ENCODE measurements at regions not wholly inside any gene's neighbourhood (a gene's known extent, or its start where the extent isn't known, plus 50 kb on each side); places are given as distances from the start of the nearest gene placed in this dataset.

DNA sequence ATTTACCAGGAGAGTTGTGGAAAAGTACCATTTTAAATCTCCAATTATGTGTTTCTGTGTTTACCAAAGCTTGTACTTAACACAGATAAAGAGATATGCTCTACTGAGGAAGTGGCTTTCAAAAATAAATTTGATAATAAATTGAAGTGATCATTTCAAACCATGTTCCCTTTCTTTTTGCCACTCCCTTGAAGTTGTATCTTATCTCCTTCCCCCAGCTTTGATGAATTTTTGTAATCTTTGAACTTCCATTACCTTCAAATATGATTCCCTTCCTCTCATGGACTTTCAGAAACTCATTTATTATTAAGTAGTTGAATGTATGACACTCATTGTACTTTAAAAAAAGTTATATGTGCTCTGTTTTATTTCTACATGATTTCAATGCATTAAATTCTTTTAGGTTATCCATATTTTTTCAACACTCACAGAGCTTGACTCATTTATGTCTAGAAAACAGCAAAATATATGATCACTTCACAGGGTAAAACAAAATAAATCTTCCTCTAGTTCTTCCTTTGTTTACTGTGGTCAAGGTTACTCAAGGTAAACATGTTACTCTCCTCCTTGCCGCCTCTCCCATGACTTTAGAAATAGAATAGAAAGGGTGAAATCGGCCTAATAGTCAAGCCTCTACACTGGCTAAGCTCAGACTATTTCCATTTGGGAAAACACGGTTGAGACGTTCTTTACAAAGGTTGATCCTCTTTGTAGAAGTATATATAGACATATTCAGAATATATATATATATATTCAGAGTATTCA, 251.2 kb upstream of the SPRY2 start:
- intact Hi-C loops (cut with DNase I) = no loop called here
- TF ChIP-seq, protein P1, sequence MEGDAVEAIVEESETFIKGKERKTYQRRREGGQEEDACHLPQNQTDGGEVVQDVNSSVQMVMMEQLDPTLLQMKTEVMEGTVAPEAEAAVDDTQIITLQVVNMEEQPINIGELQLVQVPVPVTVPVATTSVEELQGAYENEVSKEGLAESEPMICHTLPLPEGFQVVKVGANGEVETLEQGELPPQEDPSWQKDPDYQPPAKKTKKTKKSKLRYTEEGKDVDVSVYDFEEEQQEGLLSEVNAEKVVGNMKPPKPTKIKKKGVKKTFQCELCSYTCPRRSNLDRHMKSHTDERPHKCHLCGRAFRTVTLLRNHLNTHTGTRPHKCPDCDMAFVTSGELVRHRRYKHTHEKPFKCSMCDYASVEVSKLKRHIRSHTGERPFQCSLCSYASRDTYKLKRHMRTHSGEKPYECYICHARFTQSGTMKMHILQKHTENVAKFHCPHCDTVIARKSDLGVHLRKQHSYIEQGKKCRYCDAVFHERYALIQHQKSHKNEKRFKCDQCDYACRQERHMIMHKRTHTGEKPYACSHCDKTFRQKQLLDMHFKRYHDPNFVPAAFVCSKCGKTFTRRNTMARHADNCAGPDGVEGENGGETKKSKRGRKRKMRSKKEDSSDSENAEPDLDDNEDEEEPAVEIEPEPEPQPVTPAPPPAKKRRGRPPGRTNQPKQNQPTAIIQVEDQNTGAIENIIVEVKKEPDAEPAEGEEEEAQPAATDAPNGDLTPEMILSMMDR (IDR thresholded peaks at IDR 0.05; ENCODE audit: borderline replicate concordance, extremely low read depth, insufficient read depth) = no peak
- Histone ChIP-seq H3K4me3 (ENCODE audit: low read length in 3 of 3) (no peak overlapping the region), H3K9ac (ENCODE audit: low read length in 3 of 3) (no peak overlapping the region), H3K4me1 (ENCODE audit: control insufficient read depth in 2 of 3, insufficient read depth in 2 of 3, low read depth in 1 of 3, low read length in 3 of 3) (no peaks in the 10 kb centered on the region), H3K27ac (ENCODE audit: low read depth in 2 of 2, low read length in 2 of 2) (no peak overlapping the region), H3K9me3 (ENCODE audit: control insufficient read depth in 2 of 3, insufficient read depth in 1 of 3, low read length in 3 of 3) (no peaks in the 10 kb centered on the region), H3K36me3 (ENCODE audit: control insufficient read depth in 2 of 3, insufficient read depth in 3 of 3, low read length in 3 of 3) (no peaks in the 10 kb centered on the region), H3K27me3 (ENCODE audit: control insufficient read depth, insufficient read depth, low read length) (no peaks in the 10 kb centered on the region)
- FAIRE-seq (no peak), DNase-seq (peak in 2 of 5 donors; percentile 70 to 72)

DNA sequence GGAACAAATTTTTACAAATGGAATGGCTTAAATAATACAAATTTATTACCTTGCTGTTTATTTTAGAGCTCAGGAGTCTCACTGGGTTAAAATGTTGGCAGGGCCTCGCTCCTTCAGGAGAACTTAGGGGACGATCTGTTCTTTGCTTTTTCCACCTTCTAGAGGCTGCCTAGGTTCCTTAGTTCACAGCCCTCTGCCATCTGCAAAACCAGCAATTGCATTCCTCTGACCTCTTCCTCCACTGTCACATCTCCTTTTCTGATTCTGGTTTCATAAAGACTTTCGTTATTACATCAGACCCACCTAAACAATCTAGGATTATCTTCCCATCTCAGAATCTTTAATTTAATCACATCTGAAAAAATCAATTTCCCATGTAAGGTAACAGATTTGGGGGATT, 249.6 kb upstream of the SPRY2 start:
- Histone ChIP-seq H3K27ac (ENCODE audit: low read depth in 2 of 2, low read length in 2 of 2) (no peak overlapping the region), H3K27me3 (ENCODE audit: control insufficient read depth, insufficient read depth, low read length) (no peaks in the 10 kb centered on the region), H3K9me3 (ENCODE audit: control insufficient read depth in 2 of 3, insufficient read depth in 1 of 3, low read length in 3 of 3) (no peaks in the 10 kb centered on the region), H3K4me1 (ENCODE audit: control insufficient read depth in 2 of 3, insufficient read depth in 2 of 3, low read depth in 1 of 3, low read length in 3 of 3) (no peaks in the 10 kb centered on the region), H3K36me3 (ENCODE audit: control insufficient read depth in 2 of 3, insufficient read depth in 3 of 3, low read length in 3 of 3) (no peaks in the 10 kb centered on the region), H3K9ac (ENCODE audit: low read length in 3 of 3) (no peak overlapping the region), H3K4me3 (ENCODE audit: low read length in 3 of 3) (no peak overlapping the region)
- FAIRE-seq = no peak
- DNase-seq = no peak
- intact Hi-C loops (cut with DNase I) = no loop called here
- TF ChIP-seq, protein P1 (IDR thresholded peaks at IDR 0.05; ENCODE audit: borderline replicate concordance, extremely low read depth, insufficient read depth) = no peak

DNA sequence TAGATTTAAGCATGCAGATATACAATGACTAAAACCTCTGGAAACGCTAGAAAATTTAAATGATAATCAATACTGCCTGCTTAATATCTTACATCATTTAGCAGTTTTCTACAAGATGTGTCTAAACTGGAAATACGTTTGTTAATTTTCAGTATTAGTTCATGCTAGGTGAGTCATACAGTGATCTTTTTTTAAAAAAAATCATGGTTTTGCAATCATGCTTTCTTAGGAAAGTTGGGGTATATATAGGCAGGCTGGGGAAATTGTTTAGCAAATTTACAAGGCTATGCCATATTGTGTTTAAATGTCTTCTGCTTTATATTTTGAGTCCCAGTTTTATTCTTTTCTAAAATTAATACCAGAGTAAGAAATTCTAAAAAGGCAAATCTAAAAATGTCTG, 245.4 kb upstream of the SPRY2 start:
- no peak for DNase-seq
- no peak overlapping the region for H3K4me3 ChIP-seq (ENCODE audit: low read length in 3 of 3)
- TF ChIP-seq, protein P1 (IDR thresholded peaks at IDR 0.05; ENCODE audit: borderline replicate concordance, extremely low read depth, insufficient read depth) = no peak
- FAIRE-seq = no peak
- intact Hi-C loops (cut with DNase I) = no loop called here
- no peaks in the 10 kb centered on the region for H3K36me3 ChIP-seq (ENCODE audit: control insufficient read depth in 2 of 3, insufficient read depth in 3 of 3, low read length in 3 of 3)
- H3K4me1 ChIP-seq (ENCODE audit: control insufficient read depth in 2 of 3, insufficient read depth in 2 of 3, low read depth in 1 of 3, low read length in 3 of 3) = no peaks in the 10 kb centered on the region
- no peaks in the 10 kb centered on the region for H3K27me3 ChIP-seq (ENCODE audit: control insufficient read depth, insufficient read depth, low read length)
- H3K9me3 ChIP-seq (ENCODE audit: control insufficient read depth in 2 of 3, insufficient read depth in 1 of 3, low read length in 3 of 3) = no peaks in the 10 kb centered on the region
- no peak overlapping the region for H3K9ac ChIP-seq (ENCODE audit: low read length in 3 of 3)
- no peak overlapping the region for H3K27ac ChIP-seq (ENCODE audit: low read depth in 2 of 2, low read length in 2 of 2)

DNA sequence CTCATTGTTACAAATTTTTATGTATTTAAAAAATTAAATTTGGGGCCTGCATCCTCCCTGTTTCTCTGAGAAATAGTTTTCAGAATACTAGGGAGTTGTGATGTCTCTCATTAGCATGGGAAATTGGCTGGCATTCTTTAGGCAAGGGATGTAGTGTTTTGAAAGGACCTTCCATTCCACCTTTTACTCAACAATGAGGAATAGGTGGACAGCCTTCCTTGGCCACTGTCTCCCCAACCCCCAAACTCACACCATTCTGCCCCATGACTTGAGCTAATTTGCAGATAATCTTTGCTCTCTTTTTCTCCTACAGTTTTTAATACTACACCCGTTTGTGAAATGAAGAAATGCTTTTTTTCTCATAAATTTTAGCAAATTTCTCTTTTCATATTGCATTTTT, 244.6 kb upstream of the SPRY2 start:
- Histone ChIP-seq H3K36me3 (ENCODE audit: control insufficient read depth in 2 of 3, insufficient read depth in 3 of 3, low read length in 3 of 3) (no peaks in the 10 kb centered on the region), H3K4me1 (ENCODE audit: control insufficient read depth in 2 of 3, insufficient read depth in 2 of 3, low read depth in 1 of 3, low read length in 3 of 3) (no peaks in the 10 kb centered on the region), H3K27ac (ENCODE audit: low read depth in 2 of 2, low read length in 2 of 2) (no peak overlapping the region), H3K4me3 (ENCODE audit: low read length in 3 of 3) (no peak overlapping the region), H3K9me3 (ENCODE audit: control insufficient read depth in 2 of 3, insufficient read depth in 1 of 3, low read length in 3 of 3) (no peaks in the 10 kb centered on the region), H3K9ac (ENCODE audit: low read length in 3 of 3) (no peak overlapping the region), H3K27me3 (ENCODE audit: control insufficient read depth, insufficient read depth, low read length) (no peaks in the 10 kb centered on the region)
- TF ChIP-seq, protein P1 (IDR thresholded peaks at IDR 0.05; ENCODE audit: borderline replicate concordance, extremely low read depth, insufficient read depth) = no peak
- DNase-seq = no peak
- no peak for FAIRE-seq
- intact Hi-C loops (cut with DNase I) = no loop called here
